Vagina (tissue), 2 donors: ENCODE measurements at regions not wholly inside any gene's neighbourhood (a gene's known extent, or its start where the extent isn't known, plus 50 kb on each side); places are given as distances from the start of the nearest gene placed in this dataset.

Experiments used
- POLR2AphosphoS5 ChIP-seq, 2 donors: sonication (generic); formaldehyde crosslinking; IDR thresholded peaks; one replicate each; pipeline ENCODE4 v1.9.0; 2017; ENCODE audit warnings: antibody characterized with exemption in 2 of 2, mild to moderate bottlenecking in 2 of 2, low read depth in 1 of 2; ENCODE audit not compliant: insufficient read depth in 1 of 2
- TF ChIP-seq, protein P1 (sequence below), 3 experiments: fragments of 450-650 bp in 2 of 3; fragments of 200-600 bp in 1 of 3; sonication (generic) in 1 of 3; IDR thresholded peaks; one replicate each; pipeline ENCODE4 v1.5.1; 2017 to 2019; ENCODE audit warnings: antibody characterized with exemption in 3 of 3, mild to moderate bottlenecking in 2 of 3, moderate library complexity in 2 of 3

- TF ChIP-seq, protein P1, sequence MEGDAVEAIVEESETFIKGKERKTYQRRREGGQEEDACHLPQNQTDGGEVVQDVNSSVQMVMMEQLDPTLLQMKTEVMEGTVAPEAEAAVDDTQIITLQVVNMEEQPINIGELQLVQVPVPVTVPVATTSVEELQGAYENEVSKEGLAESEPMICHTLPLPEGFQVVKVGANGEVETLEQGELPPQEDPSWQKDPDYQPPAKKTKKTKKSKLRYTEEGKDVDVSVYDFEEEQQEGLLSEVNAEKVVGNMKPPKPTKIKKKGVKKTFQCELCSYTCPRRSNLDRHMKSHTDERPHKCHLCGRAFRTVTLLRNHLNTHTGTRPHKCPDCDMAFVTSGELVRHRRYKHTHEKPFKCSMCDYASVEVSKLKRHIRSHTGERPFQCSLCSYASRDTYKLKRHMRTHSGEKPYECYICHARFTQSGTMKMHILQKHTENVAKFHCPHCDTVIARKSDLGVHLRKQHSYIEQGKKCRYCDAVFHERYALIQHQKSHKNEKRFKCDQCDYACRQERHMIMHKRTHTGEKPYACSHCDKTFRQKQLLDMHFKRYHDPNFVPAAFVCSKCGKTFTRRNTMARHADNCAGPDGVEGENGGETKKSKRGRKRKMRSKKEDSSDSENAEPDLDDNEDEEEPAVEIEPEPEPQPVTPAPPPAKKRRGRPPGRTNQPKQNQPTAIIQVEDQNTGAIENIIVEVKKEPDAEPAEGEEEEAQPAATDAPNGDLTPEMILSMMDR (IDR thresholded peaks at IDR 0.05): no peak
- no peak for TF ChIP-seq POLR2AphosphoS5 (IDR thresholded peaks at IDR 0.05; ENCODE audit: insufficient read depth in 1 of 2, low read depth in 1 of 2)
These were observed 105.8 kb upstream of the IL15 start for GRCh38 chr4:141530627-141531026.
